PC-3 (cell line): ENCODE measurements at regions not wholly inside any gene's neighbourhood (a gene's known extent, or its start where the extent isn't known, plus 50 kb on each side); places are given as distances from the start of the nearest gene placed in this dataset.

ENCODE experiments used
- ATAC-seq: fragments of 200-7000 bp; cut with Tn5 transposase; 2 replicates; pipeline ENCODE4 v1.9.1; 2020; ENCODE audit warnings: mild to moderate bottlenecking, moderate library complexity
- BruUV-seq: library from RNA; stranded (reverse); fragments of 400-500 nt; replicated peaks from 2 replicates; lab custom pipeline; 2021; lab: Mats Ljungman, UMichigan
- CTCF ChIA-PET: fragments of 300-600 bp; sonication (Branson Sonifier 250); formaldehyde crosslinking; loops from one replicate; lab custom pipeline; 2022; ENCODE audit warnings: antibody characterized with exemption; lab: Charles Lee
- POLR2A ChIA-PET: fragments of 300-600 bp; sonication (Branson Sonifier 250); formaldehyde crosslinking; loops from one replicate; lab custom pipeline; 2022; ENCODE audit warnings: antibody characterized with exemption; ENCODE audit not compliant: unreplicated experiment; lab: Charles Lee
- DNase-seq: peaks from one replicate; pipeline ENCODE4 v3.0.0-alpha.2; 2015
- H2AFZ ChIP-seq: fragments of 300-600 bp; sonication (generic); 2 replicates; pipeline ENCODE4 v1.6.0; 2016; ENCODE audit warnings: antibody characterized with exemption, low read length
- H3F3A ChIP-seq: fragments of 300-600 bp; sonication (generic); one replicate; pipeline ENCODE4 v1.6.0; 2017; ENCODE audit warnings: antibody characterized with exemption, low read length, control low read depth, mild to moderate bottlenecking; ENCODE audit not compliant: unreplicated experiment
- H3K27ac ChIP-seq: fragments of 300-600 bp; sonication (generic); 2 replicates; pipeline ENCODE4 v1.5.1; 2016; ENCODE audit warnings: mild to moderate bottlenecking, low read length
- H3K27me3 ChIP-seq: fragments of 300-600 bp; sonication (generic); 2 replicates; pipeline ENCODE4 v1.6.1; 2016; ENCODE audit warnings: low read length, mixed read lengths
- H3K36me3 ChIP-seq: fragments of 300-600 bp; sonication (generic); 2 replicates; pipeline ENCODE4 v1.6.1; 2016; ENCODE audit warnings: low read depth, mixed run types, low read length, mixed read lengths
- H3K4me1 ChIP-seq: fragments of 300-600 bp; sonication (generic); 2 replicates; pipeline ENCODE4 v1.5.1; 2016; ENCODE audit warnings: low read length; ENCODE audit not compliant: insufficient read depth
- H3K4me2 ChIP-seq: fragments of 300-600 bp; sonication (generic); 2 replicates; pipeline ENCODE4 v1.6.0; 2016; ENCODE audit warnings: low read length
- H3K4me3 ChIP-seq: fragments of 300-600 bp; sonication (generic); 2 replicates; pipeline ENCODE4 v1.5.1; 2016; ENCODE audit warnings: mild to moderate bottlenecking, low read length, mixed read lengths
- H3K79me2 ChIP-seq: fragments of 300-600 bp; sonication (generic); 2 replicates; pipeline ENCODE4 v1.6.1; 2017; ENCODE audit warnings: low read length, mixed read lengths
- H3K9ac ChIP-seq: fragments of 300-600 bp; sonication (generic); 2 replicates; pipeline ENCODE4 v1.6.0; 2016; ENCODE audit warnings: mild to moderate bottlenecking, low read length
- H3K9me2 ChIP-seq: fragments of 300-600 bp; sonication (generic); replicated peaks from 2 replicates; pipeline ENCODE4 v1.6.1; 2016; ENCODE audit warnings: mixed run types, low read length, mixed read lengths
- H3K9me3 ChIP-seq: fragments of 300-600 bp; sonication (generic); 2 replicates; pipeline ENCODE4 v1.6.1; 2016; ENCODE audit warnings: low read length, mixed read lengths
- H4K20me1 ChIP-seq: fragments of 300-600 bp; sonication (generic); 2 replicates; pipeline ENCODE4 v1.6.1; 2016; ENCODE audit warnings: low read length, mixed read lengths
- CTCF ChIP-seq: fragments of 300-600 bp; sonication (generic); conservative IDR thresholded peaks from 2 replicates; pipeline ENCODE4 v1.5.1; 2017; ENCODE audit warnings: antibody characterized with exemption, low read depth, mild to moderate bottlenecking, low read length
- EZH2 ChIP-seq: fragments of 300-600 bp; sonication (generic); IDR thresholded peaks from one replicate; pipeline ENCODE4 v1.6.1; 2017; ENCODE audit warnings: antibody characterized with exemption, mild to moderate bottlenecking, low read length; ENCODE audit not compliant: unreplicated experiment
- EZH2phosphoT487 ChIP-seq: fragments of 300-600 bp; sonication (generic); IDR thresholded peaks from 2 replicates; pipeline ENCODE4 v1.6.1; 2018; ENCODE audit warnings: mild to moderate bottlenecking, antibody characterized with exemption, low read length, borderline replicate concordance
- intact Hi-C: fragments of 100-400 bp; cut with micrococcal nuclease; formaldehyde crosslinking; loops from 2 replicates; pipeline ENCODE4 v1.9.0; 2023

- Histone ChIP-seq H3K27ac (no peak overlapping the region), H2AFZ (no peak overlapping the region), H3K4me1 (peaks cover 9% of the 10 kb centered on the region), H3K36me3 (no peaks in the 10 kb centered on the region), H3K79me2 (no peaks in the 10 kb centered on the region), H3K9me3 (no peaks in the 10 kb centered on the region), H3K9ac (no peak overlapping the region), H3K27me3 (no peaks in the 10 kb centered on the region), H3K4me3 (no peak overlapping the region), H3K4me2 (no peak overlapping the region), H3K9me2 (no peaks in the 10 kb centered on the region), H3F3A (no peaks in the 10 kb centered on the region), H4K20me1 (no peaks in the 10 kb centered on the region)
- no peak for TF ChIP-seq CTCF
- TF ChIP-seq EZH2phosphoT487 = no peak
- TF ChIP-seq EZH2 = no peak
- no peak for ATAC-seq
- ChIA-PET POLR2A (no interaction called here), CTCF (no interaction called here)
- intact Hi-C loops = no loop called here
- BruUV-seq = no TSS peak
- DNase-seq = no peak
These were observed 53.1 kb downstream of the NAV1 start for GRCh38 chr1:201591981-201592380.

GRCh38 chr1:201593200-201593921, 54.4 kb downstream of the NAV1 start:
- Histone ChIP-seq H3K9me3 (no peaks in the 10 kb centered on the region), H2AFZ (no peak overlapping the region), H3K9me2 (no peaks in the 10 kb centered on the region), H3K27ac (0 out of 2 replicates have a peak overlapping the region, but pooled peaks have one; percentile 11), H3K9ac (no peak overlapping the region), H3F3A (no peaks in the 10 kb centered on the region), H3K4me2 (no peak overlapping the region), H3K4me3 (no peak overlapping the region), H3K36me3 (no peaks in the 10 kb centered on the region), H3K27me3 (no peaks in the 10 kb centered on the region), H4K20me1 (no peaks in the 10 kb centered on the region), H3K4me1 (peaks cover 20% of the 10 kb centered on the region), H3K79me2 (no peaks in the 10 kb centered on the region)
- intact Hi-C loops = no loop called here
- CTCF ChIA-PET = no interaction called here
- no peak for TF ChIP-seq CTCF
- TF ChIP-seq EZH2 = no peak
- TF ChIP-seq EZH2phosphoT487 = no peak
- BruUV-seq = no TSS peak
- ATAC-seq (peak; percentile 66), DNase-seq (peak; percentile 64)
- POLR2A ChIA-PET = no interaction called here

GRCh38 chr1:201594575-201595245, 55.8 kb downstream of the NAV1 start:
- no peak overlapping the region for H3K4me2 ChIP-seq
- BruUV-seq = no TSS peak
- H3K9me2 ChIP-seq = no peaks in the 10 kb centered on the region
- ChIA-PET CTCF (no interaction called here), POLR2A (no interaction called here)
- H3K36me3 ChIP-seq = no peaks in the 10 kb centered on the region
- H3K27ac ChIP-seq = no peak overlapping the region
- no peak overlapping the region for H2AFZ ChIP-seq
- no peaks in the 10 kb centered on the region for H3K79me2 ChIP-seq
- no peak for DNase-seq
- ATAC-seq = no peak
- intact Hi-C loops = no loop called here
- H3K27me3 ChIP-seq = no peaks in the 10 kb centered on the region
- H3K9me3 ChIP-seq = no peaks in the 10 kb centered on the region
- no peak overlapping the region for H3K4me3 ChIP-seq
- no peaks in the 10 kb centered on the region for H3F3A ChIP-seq
- H4K20me1 ChIP-seq = no peaks in the 10 kb centered on the region
- no peak overlapping the region for H3K9ac ChIP-seq
- TF ChIP-seq CTCF (no peak), EZH2 (no peak), EZH2phosphoT487 (no peak)
- peaks cover 21% of the 10 kb centered on the region for H3K4me1 ChIP-seq
